GM12878 (cell line): ENCODE measurements at regions not wholly inside any gene's neighbourhood (a gene's known extent, or its start where the extent isn't known, plus 50 kb on each side); places are given as distances from the start of the nearest gene placed in this dataset.

Experiments used
- ATAC-seq: fragments of 200-7000 bp; cut with Tn5 transposase; 3 replicates; pipeline ENCODE4 v1.9.1; 2020; ENCODE audit warnings: mild to moderate bottlenecking, moderate library complexity
- BruUV-seq: library from RNA; stranded (reverse); fragments of 400-500 nt; replicated peaks from 2 replicates; lab custom pipeline; 2021; lab: Mats Ljungman, UMichigan
- CTCF ChIA-PET: fragments of 300-600 bp; sonication (Branson Sonifier 250); formaldehyde crosslinking; extraction: SDS; loops from one replicate; lab custom pipeline; 2021; ENCODE audit warnings: inconsistent platforms; lab: Yijun Ruan, JAX
- POLR2A ChIA-PET: fragments of 350-600 bp; formaldehyde crosslinking; extraction: SDS; loops from one replicate; lab custom pipeline; 2021; ENCODE audit warnings: inconsistent platforms; lab: Charles Lee
- RAD21 ChIA-PET: fragments of 300-600 bp; sonication (Branson Sonifier 250); formaldehyde crosslinking; loops from one replicate; lab custom pipeline; 2023; ENCODE audit warnings: antibody characterized with exemption; ENCODE audit not compliant: unreplicated experiment; lab: Charles Lee
- SMC1A ChIA-PET: fragments of 300-600 bp; sonication (Branson Sonifier 250); formaldehyde crosslinking; loops from one replicate; lab custom pipeline; 2023; ENCODE audit not compliant: unreplicated experiment, uncharacterized antibody; lab: Charles Lee
- DNase-seq: peaks from one replicate; pipeline ENCODE4 v3.0.0-alpha.2; 2011; ENCODE audit warnings: low read depth, low spot score
- FAIRE-seq: peaks from 3 replicates; lab custom pipeline; 2011; peaks lifted over from hg19 to GRCh38; lab: Jason Lieb, UNC
- H2AFZ ChIP-seq: 2 replicates; pipeline ENCODE4 v1.6.0; 2011; ENCODE audit warnings: low read depth, low read length, control low read depth; ENCODE audit not compliant: control insufficient read depth
- H3K27ac ChIP-seq: 2 replicates; pipeline ENCODE4 v1.5.1; 2011; ENCODE audit warnings: control low read depth; ENCODE audit not compliant: control insufficient read depth, insufficient read depth
- H3K27me3 ChIP-seq, 2 experiments: replicated peaks in 1 of 2; 2 replicates each; pipeline versions ENCODE4 v1.6.0 to v1.6.1; 2011; ENCODE audit warnings: low read length in 1 of 2; ENCODE audit not compliant: control insufficient read depth in 2 of 2, insufficient read depth in 2 of 2
- H3K36me3 ChIP-seq, 2 experiments: 2 replicates each; pipeline ENCODE4 v1.5.1; 2011; ENCODE audit warnings: low read length in 1 of 2; ENCODE audit not compliant: control insufficient read depth in 2 of 2, insufficient read depth in 2 of 2
- H3K4me1 ChIP-seq: 2 replicates; pipeline ENCODE4 v1.6.1; 2011; ENCODE audit warnings: mild to moderate bottlenecking, low read length, moderate library complexity, mixed read lengths; ENCODE audit not compliant: control insufficient read depth, insufficient read depth
- H3K4me2 ChIP-seq: 2 replicates; pipeline ENCODE4 v1.6.0; 2011; ENCODE audit warnings: control low read depth; ENCODE audit not compliant: control insufficient read depth, insufficient read depth
- H3K4me3 ChIP-seq: fragments of 200-600 bp; sonication (generic); 2 replicates; pipeline ENCODE4 v1.5.1; 2016
- H3K79me2 ChIP-seq: 2 replicates; pipeline ENCODE4 v1.6.0; 2011; ENCODE audit warnings: low read length; ENCODE audit not compliant: control insufficient read depth, insufficient read depth
- H3K9ac ChIP-seq: 2 replicates; pipeline ENCODE4 v1.8.0; 2011; ENCODE audit warnings: low read length, control low read depth, mixed read lengths; ENCODE audit not compliant: control insufficient read depth, insufficient read depth
- H3K9me3 ChIP-seq: replicated peaks from 3 replicates; pipeline ENCODE4 v1.5.1; 2011; ENCODE audit warnings: mild to moderate bottlenecking, low read length; ENCODE audit not compliant: control insufficient read depth, insufficient read depth
- H4K20me1 ChIP-seq: 2 replicates; pipeline ENCODE4 v1.6.0; 2011; ENCODE audit not compliant: control insufficient read depth, insufficient read depth
- CBX3 ChIP-seq: fragments of 200-600 bp; sonication (generic); IDR thresholded peaks from 2 replicates; pipeline ENCODE4 v1.6.1; 2016; ENCODE audit warnings: low read depth, borderline replicate concordance
- CHD4 ChIP-seq: fragments of 200-600 bp; sonication (generic); IDR thresholded peaks from 2 replicates; pipeline ENCODE4 v1.6.1; 2016; ENCODE audit warnings: mild to moderate bottlenecking
- E2F4 ChIP-seq: IDR thresholded peaks from 2 replicates; pipeline ENCODE4 v1.6.1; 2012; ENCODE audit warnings: low read depth, low read length, improper control_type of control experiment
- HDAC2 ChIP-seq: fragments of 200-600 bp; sonication (generic); IDR thresholded peaks from 2 replicates; pipeline ENCODE4 v1.6.1; 2017
- MYB ChIP-seq: fragments of 150-350 bp; IDR thresholded peaks from 2 replicates; pipeline ENCODE4 v1.6.1; 2014; ENCODE audit warnings: mild to moderate bottlenecking, low read depth, low read length, borderline replicate concordance
- NFYA ChIP-seq: IDR thresholded peaks from 2 replicates; pipeline ENCODE4 v1.6.1; 2011; ENCODE audit warnings: low read depth, mild to moderate bottlenecking, low read length, improper control_type of control experiment, borderline replicate concordance
- REST ChIP-seq: IDR thresholded peaks from 2 replicates; pipeline ENCODE4 v1.6.1; 2012; ENCODE audit warnings: mild to moderate bottlenecking, low read depth, low read length
- TBL1XR1 ChIP-seq: IDR thresholded peaks from 2 replicates; pipeline ENCODE4 v1.6.1; 2012; ENCODE audit warnings: low read depth, low read length, improper control_type of control experiment
- ZNF622 ChIP-seq: fragments of 450-650 bp; IDR thresholded peaks from 2 replicates; pipeline ENCODE4 v1.6.1; 2017; ENCODE audit warnings: mild to moderate bottlenecking, inconsistent platforms
- WGBS: methylation state at CpG from one replicate; pipeline ENCODE4 v1.1.6; 2016; ENCODE audit warnings: low lambda C conversion rate; ENCODE audit not compliant: insufficient replicate concordance, insufficient coverage; ENCODE audit errors: missing lambda C conversion rate; 5-methylcytosine and 5-hydroxymethylcytosine counted together
- in situ Hi-C: fragments of 300-500 bp; cut with MboI; formaldehyde crosslinking; loops from 9 replicates; pipeline ENCODE4 v1.14.3; 2018; ENCODE audit warnings: mixed read lengths
- intact Hi-C: fragments of 100-400 bp; cut with micrococcal nuclease; formaldehyde crosslinking; loops from one replicate; pipeline ENCODE4 v1.14.2; 2022; ENCODE audit not compliant: unreplicated experiment

GRCh38 chr16:7014756-7015155 is 317.9 kb upstream of the RBFOX1 start:
- Histone ChIP-seq H3K27ac (no peak overlapping the region), H3K27me3 (no peaks in the 10 kb centered on the region), H3K9ac (no peak overlapping the region), H4K20me1 (no peaks in the 10 kb centered on the region), H3K36me3 (no peaks in the 10 kb centered on the region), H3K4me1 (no peaks in the 10 kb centered on the region), H3K79me2 (no peaks in the 10 kb centered on the region), H3K4me3 (no peak overlapping the region), H2AFZ (no peak overlapping the region), H3K9me3 (no peaks in the 10 kb centered on the region; the same call in 2 of the 3 replicates), H3K4me2 (no peak overlapping the region)
- 7% methylated on average over 6 of the region's 6 CpGs for WGBS
- in situ Hi-C loops (loop anchor here (25.0 kb wide), 1 partner anchor 1148 kb away; no protein-coding TSS in a partner anchor), intact Hi-C loops (no loop called here)
- ChIA-PET RAD21 (no interaction called here), CTCF (no interaction called here), POLR2A (no interaction called here), SMC1A (no interaction called here)
- no TSS peak for BruUV-seq
- ATAC-seq: no peak
- no peak for DNase-seq
- no peak for TF ChIP-seq E2F4
- TF ChIP-seq NFYA: no peak
- TF ChIP-seq CBX3: no peak
- TF ChIP-seq TBL1XR1: no peak
- no peak for TF ChIP-seq ZNF622
- no peak for TF ChIP-seq HDAC2
- no peak for TF ChIP-seq CHD4
- FAIRE-seq: no peak

- Histone ChIP-seq H3K36me3 (no peaks in the 10 kb centered on the region), H3K4me1 (no peaks in the 10 kb centered on the region), H3K9ac (no peak overlapping the region), H3K4me2 (no peak overlapping the region), H3K27ac (no peak overlapping the region), H3K27me3 (no peaks in the 10 kb centered on the region), H4K20me1 (no peaks in the 10 kb centered on the region), H3K4me3 (no peak overlapping the region), H2AFZ (no peak overlapping the region), H3K9me3 (no peaks in the 10 kb centered on the region; the same call in 2 of the 3 replicates), H3K79me2 (no peaks in the 10 kb centered on the region)
- RAD21 ChIA-PET: no interaction called here
- SMC1A ChIA-PET: no interaction called here
- no peak for FAIRE-seq
- 14% methylated on average over 5 of the region's 5 CpGs for WGBS
- CTCF ChIA-PET: no interaction called here
- POLR2A ChIA-PET: no interaction called here
- no TSS peak for BruUV-seq
- in situ Hi-C loops (loop anchor here (25.0 kb wide), 1 partner anchor 1148 kb away; no protein-coding TSS in a partner anchor), intact Hi-C loops (no loop called here)
- no peak for DNase-seq
- no peak for ATAC-seq
- no peak for TF ChIP-seq MYB
- peak; percentile 73; the same call in 1 of the 2 replicates for TF ChIP-seq REST
Measured at GRCh38 chr16:7013990-7014389, 318.7 kb upstream of the RBFOX1 start.
